ENCODE measurements at regions not wholly inside any gene's neighbourhood (a gene's known extent, or its start where the extent isn't known, plus 50 kb on each side); places are given as distances from the start of the nearest gene placed in this dataset.

DNA sequence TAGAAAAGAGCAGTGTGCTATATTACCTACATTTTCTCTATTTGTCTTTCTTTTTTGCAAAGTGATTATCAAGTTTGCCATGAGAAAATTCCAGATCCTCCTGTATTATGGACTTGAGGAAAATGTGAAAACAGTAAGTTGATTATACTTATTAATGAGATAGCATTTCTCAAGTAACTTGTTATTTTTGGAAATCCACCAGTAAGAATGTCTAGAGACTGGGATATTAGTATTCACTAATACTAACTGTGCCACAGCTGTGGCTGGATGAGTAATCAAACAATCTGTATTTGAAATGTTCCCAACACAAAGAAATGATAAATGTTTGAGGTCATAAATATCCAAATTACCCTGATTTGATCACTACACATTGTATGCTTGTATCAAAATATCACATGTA, 147.0 kb upstream of the CTSO start:
- TF ChIP-seq, protein P1, sequence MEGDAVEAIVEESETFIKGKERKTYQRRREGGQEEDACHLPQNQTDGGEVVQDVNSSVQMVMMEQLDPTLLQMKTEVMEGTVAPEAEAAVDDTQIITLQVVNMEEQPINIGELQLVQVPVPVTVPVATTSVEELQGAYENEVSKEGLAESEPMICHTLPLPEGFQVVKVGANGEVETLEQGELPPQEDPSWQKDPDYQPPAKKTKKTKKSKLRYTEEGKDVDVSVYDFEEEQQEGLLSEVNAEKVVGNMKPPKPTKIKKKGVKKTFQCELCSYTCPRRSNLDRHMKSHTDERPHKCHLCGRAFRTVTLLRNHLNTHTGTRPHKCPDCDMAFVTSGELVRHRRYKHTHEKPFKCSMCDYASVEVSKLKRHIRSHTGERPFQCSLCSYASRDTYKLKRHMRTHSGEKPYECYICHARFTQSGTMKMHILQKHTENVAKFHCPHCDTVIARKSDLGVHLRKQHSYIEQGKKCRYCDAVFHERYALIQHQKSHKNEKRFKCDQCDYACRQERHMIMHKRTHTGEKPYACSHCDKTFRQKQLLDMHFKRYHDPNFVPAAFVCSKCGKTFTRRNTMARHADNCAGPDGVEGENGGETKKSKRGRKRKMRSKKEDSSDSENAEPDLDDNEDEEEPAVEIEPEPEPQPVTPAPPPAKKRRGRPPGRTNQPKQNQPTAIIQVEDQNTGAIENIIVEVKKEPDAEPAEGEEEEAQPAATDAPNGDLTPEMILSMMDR (IDR thresholded peaks at IDR 0.05): no peak
- Histone ChIP-seq H3K4me3 (no peak overlapping the region), H3K9me3 (no peaks in the 10 kb centered on the region), H3K4me1 (no peaks in the 10 kb centered on the region), H3K27me3 (ENCODE audit: insufficient read depth in 3 of 3, low read length in 2 of 3) (no peaks in the 10 kb centered on the region), H3K36me3 (ENCODE audit: insufficient read depth in 1 of 2, low read depth in 1 of 2) (no peaks in the 10 kb centered on the region), H3K27ac (no peak overlapping the region)
- DNase-seq (no peak), ATAC-seq (no peak)
- intact Hi-C loops (cut with DNase I): no loop called here

- intact Hi-C loops (cut with DNase I): no loop called here
- ATAC-seq (no peak), DNase-seq (no peak)
- Histone ChIP-seq H3K36me3 (ENCODE audit: insufficient read depth in 1 of 2, low read depth in 1 of 2) (no peaks in the 10 kb centered on the region), H3K4me1 (no peaks in the 10 kb centered on the region), H3K27ac (no peak overlapping the region), H3K9me3 (no peaks in the 10 kb centered on the region), H3K4me3 (no peak overlapping the region), H3K27me3 (ENCODE audit: insufficient read depth in 3 of 3, low read length in 2 of 3) (no peaks in the 10 kb centered on the region)
- WGBS, 3 donors: 80 to 88% (median 81%) methylated on average over 4 of the region's 4 CpGs
- TF ChIP-seq, protein P1 (IDR thresholded peaks at IDR 0.05): no peak
Measured at GRCh38 chr4:156098805-156099204, 145.1 kb upstream of the CTSO start.

DNA sequence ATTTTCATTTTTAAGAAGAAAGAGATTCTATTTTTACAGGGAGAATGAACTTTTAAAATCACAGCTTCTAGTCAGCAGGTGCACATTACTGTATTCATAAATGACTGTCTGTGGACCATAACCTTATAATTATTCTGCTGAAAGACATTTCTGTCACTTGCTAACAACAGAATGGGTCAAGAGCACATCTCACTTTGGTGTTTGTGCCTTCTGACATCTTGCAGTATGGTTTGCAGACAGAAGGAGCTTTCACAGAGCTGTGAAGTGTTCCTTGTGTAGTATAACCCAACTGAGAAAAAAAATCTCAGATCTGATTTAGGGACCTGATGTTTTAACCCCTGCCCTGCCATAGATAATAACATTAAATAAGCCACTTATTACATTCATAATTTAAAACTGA, 131.4 kb upstream of the CTSO start:
- H3K27ac ChIP-seq: no peak overlapping the region
- ATAC-seq: no peak
- H3K27me3 ChIP-seq (ENCODE audit: insufficient read depth in 3 of 3, low read length in 2 of 3): no peaks in the 10 kb centered on the region
- intact Hi-C loops (cut with DNase I): no loop called here
- TF ChIP-seq, protein P1 (IDR thresholded peaks at IDR 0.05): no peak
- no peak overlapping the region for H3K4me3 ChIP-seq
- no peaks in the 10 kb centered on the region for H3K9me3 ChIP-seq
- no peak for DNase-seq
- no peaks in the 10 kb centered on the region for H3K4me1 ChIP-seq
- H3K36me3 ChIP-seq (ENCODE audit: insufficient read depth in 1 of 2, low read depth in 1 of 2): no peaks in the 10 kb centered on the region

DNA sequence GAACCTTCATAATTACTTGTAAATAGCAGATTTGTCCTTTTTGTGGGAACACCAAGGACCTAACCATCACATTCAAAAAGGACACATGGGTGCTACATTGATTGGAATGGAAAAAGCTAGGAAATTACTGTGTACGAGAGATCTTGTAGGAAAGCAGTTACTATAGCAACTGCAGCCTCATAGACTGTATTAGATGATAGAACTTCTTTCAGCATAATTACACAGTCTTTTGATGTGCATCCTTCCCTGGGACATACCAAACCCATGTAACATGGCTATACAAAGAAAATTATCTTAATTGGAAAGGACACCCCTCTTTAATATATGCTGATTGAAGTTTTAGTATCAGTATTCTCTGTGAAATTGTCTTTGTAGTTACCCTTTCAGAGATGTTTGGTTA, 130.7 kb upstream of the CTSO start:
- ATAC-seq: no peak
- 79 to 85% (median 80%) methylated on average over 1 of the region's 1 CpG for WGBS, 3 donors
- H3K36me3 ChIP-seq (ENCODE audit: insufficient read depth in 1 of 2, low read depth in 1 of 2): no peaks in the 10 kb centered on the region
- intact Hi-C loops (cut with DNase I): no loop called here
- no peaks in the 10 kb centered on the region for H3K27me3 ChIP-seq (ENCODE audit: insufficient read depth in 3 of 3, low read length in 2 of 3)
- H3K9me3 ChIP-seq: no peaks in the 10 kb centered on the region
- no peaks in the 10 kb centered on the region for H3K4me1 ChIP-seq
- no peak overlapping the region for H3K4me3 ChIP-seq
- no peak for DNase-seq
- no peak overlapping the region for H3K27ac ChIP-seq
- TF ChIP-seq, protein P1 (IDR thresholded peaks at IDR 0.05): no peak

- DNase-seq: no peak
- no peaks in the 10 kb centered on the region for H3K36me3 ChIP-seq (ENCODE audit: insufficient read depth in 1 of 2, low read depth in 1 of 2)
- H3K27ac ChIP-seq: no peak overlapping the region
- TF ChIP-seq, protein P1 (IDR thresholded peaks at IDR 0.05): no peak
- ATAC-seq: no peak
- 80 to 88% (median 84%) methylated on average over 2 of the region's 2 CpGs for WGBS, 3 donors
- peaks cover 4% of the 10 kb centered on the region for H3K9me3 ChIP-seq
- intact Hi-C loops (cut with DNase I): no loop called here
- no peaks in the 10 kb centered on the region for H3K4me1 ChIP-seq
- no peak overlapping the region for H3K4me3 ChIP-seq
- H3K27me3 ChIP-seq (ENCODE audit: insufficient read depth in 3 of 3, low read length in 2 of 3): no peaks in the 10 kb centered on the region
Measured at GRCh38 chr4:156073976-156074375, 120.3 kb upstream of the CTSO start.
